Fibroblast of the conjunctiva (primary cell): ENCODE measurements at regions not wholly inside any gene's neighbourhood (a gene's known extent, or its start where the extent isn't known, plus 50 kb on each side); places are given as distances from the start of the nearest gene placed in this dataset.
"Not testable (repeated sequence)": the region's sequence is repeated elsewhere in the genome, so short reads cannot be mapped to it uniquely, and the experiment has no call there.

Experiments used
- DNase-seq: peaks from one replicate; pipeline ENCODE4 v3.0.0-alpha.2; 2010; ENCODE audit warnings: low read depth

DNA sequence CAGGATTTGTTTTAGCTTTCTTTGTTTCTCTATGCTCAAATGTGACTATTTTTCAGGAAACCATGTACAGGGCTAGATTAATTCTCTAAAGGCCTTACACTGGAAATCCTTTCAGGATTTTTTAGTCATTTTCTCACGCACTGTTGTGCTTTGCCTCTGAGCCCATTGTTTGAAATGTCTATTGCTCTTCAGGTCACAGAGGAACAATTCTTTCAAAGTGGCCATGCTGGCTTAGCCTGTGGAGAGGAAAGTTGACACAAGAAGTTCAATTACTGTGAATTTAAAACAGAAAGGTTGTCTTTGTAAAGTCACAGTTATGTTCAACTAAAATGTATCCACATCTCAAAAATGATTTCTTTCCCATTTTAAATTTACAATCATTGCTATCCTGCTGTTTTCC lies 1071.7 kb upstream of the POT1 start:
- DNase-seq: no peak

DNA sequence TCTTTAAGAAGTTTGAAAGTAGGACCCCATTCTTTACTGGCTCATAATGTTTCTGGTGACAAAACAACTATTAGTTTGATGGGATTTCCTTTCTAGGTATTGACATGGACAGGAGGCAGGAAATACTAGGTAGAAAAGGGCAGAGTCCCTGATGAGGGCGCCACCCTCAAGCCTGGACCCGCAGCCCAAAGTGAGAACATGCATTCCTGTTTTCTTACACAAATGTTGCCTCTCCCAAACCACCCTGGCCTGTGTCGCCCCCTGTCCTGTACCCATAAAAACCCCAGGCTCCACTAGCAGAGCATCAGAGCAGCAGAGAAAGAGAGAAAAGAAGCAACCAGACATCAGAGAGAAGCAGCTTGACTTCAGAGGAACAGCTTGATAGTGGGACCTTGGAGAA lies 1055.2 kb upstream of the POT1 start:
- DNase-seq: no peak

DNA sequence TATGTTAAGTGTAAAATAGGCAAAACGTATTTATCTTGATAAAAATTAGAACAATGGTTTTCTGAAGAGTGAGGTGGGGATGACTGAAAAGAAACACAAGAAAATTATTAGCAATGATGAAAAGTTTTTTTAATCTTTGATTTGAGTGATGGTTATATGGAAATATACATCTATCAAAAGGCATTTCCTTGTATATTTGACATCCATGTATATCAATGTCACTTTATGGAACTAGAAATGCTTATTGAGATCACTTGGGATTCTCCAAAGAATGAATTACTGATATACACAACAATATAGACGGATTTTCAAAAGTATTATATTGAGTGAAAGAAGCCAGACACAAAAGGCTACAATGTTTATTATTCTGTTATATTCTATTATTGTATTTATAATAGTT lies 1042.0 kb upstream of the POT1 start:
- no peak for DNase-seq

DNA sequence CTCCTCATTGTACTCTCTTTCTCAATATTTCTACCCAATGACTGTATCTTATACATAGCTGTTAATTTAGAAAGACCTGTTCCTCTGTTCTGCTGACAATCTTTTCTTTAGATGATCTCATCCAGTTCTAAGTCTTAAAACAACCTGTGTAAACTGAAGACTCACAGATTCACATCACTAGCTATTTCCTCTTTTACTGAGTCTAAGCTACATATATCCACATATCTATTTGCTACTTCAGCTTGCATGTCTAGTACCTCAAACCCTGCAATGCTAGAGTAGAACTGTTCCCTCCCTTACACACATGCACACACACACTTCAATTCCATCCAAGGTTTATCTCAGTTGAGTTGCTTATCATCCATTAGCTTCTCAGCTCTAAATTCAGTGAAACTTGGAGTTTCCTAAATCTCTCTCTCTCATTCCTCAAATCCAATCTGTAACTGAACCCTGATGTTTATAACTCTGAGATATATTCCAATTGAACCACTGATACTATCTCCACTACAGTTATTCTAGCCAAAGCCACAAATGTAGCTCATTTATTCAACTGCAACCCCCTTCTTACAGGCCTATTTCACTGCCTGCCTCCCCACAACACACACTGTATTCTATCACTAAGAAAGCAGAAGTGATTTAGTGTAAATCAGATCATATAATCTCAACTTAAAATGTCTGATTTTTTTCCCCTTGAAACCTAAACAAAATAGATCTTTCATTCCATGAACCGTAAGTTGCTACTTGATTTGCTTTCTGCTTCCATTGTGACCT lies 1036.8 kb upstream of the POT1 start:
- DNase-seq: no peak

GRCh38 chr7:125934955-125935354 lies 1005.3 kb upstream of the POT1 start:
- no peak for DNase-seq

GRCh38 chr7:125934539-125934938 lies 1004.9 kb upstream of the POT1 start:
- no peak for DNase-seq

- no peak for DNase-seq
These were observed 1001.2 kb upstream of the POT1 start for GRCh38 chr7:125930848-125931247.

GRCh38 chr7:125927556-125927955 lies 997.9 kb upstream of the POT1 start:
- DNase-seq: no peak

DNA sequence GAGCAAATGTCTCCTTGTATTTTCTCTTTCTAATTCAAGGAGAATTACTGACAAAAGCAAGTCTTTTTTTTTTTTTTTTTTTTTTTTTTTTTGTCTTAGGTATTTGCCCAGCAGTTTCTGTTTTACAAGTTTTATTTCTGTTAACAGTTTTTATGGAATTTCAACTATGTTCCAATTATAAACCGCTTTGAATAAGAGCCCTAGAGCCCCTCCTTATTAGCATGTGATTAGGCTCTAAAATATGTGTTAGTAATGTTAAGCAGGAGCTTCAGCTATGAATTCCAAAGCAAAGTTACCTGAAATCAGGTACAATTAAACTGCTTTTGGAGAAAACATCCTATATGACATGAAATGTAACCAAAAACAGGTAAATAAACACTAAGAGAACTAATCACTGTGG lies 997.0 kb upstream of the POT1 start:
- DNase-seq: no peak

GRCh38 chr7:125924037-125924436 lies 994.4 kb upstream of the POT1 start:
- no peak for DNase-seq

DNA sequence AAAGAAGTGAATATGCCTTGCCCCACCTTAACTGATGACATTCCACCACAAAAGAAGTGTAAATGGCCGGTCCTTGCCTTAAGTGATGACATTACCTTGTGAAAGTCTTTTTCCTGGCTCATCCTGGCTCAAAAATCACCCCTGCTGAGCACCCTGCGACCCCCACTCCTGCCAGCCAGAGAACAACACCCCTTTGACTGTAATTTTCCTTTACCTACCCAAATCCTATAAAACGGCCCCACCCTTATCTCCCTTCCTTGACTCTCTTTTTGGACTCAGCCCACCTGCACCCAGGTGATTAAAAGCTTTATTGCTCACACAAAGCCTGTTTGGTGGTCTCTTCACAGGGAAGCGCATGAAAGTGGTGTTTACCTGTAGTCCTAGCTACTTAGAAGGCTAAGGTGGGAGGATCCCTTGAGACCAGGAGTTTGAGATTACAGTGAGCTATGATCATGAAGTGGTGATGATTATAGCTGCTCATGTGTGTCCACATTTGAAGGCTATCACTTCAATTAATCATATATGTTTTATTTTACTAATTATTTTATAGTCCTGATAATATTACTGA lies 985.8 kb upstream of the POT1 start:
- DNase-seq: not testable (repeated sequence)

DNA sequence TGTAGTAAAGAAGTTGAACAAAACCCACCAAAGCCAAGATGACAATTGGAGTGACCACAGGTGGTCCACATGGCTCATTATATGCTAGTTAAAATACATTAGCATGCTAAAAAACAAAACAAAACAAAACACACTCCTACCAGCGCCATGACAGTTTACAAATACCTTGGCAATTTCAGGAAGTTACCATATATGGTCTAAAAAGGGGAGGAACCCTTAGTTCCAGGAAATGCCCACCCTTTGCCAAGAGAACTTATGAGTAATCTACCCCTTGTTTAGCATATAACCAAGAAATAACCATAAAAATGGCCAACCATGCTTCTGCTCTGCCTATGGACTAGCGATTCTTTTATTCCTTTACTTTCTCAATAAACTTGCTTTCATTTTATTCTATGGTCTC lies 979.1 kb upstream of the POT1 start:
- no peak for DNase-seq

- no peak for DNase-seq
These were observed 970.0 kb upstream of the POT1 start for GRCh38 chr7:125899577-125899976.

DNA sequence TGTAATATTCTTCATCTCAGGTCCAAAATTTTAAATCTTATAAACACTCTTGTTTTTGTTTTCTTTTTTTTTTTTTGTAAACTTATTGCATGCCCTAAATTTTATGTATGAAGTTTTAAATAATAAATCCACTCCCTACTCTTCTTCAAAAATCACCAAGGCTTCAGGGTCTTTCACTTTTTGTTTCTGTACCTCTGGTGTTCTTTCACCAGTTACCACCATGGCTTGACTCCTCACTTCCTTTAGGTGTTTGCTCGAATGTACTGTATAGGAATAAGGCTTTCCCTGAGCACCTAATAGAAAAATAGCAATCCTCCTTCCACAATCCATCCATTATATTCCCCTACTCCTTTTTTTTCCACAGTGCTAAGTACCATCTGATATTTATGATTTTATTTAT lies 962.8 kb upstream of the POT1 start:
- no peak for DNase-seq

DNA sequence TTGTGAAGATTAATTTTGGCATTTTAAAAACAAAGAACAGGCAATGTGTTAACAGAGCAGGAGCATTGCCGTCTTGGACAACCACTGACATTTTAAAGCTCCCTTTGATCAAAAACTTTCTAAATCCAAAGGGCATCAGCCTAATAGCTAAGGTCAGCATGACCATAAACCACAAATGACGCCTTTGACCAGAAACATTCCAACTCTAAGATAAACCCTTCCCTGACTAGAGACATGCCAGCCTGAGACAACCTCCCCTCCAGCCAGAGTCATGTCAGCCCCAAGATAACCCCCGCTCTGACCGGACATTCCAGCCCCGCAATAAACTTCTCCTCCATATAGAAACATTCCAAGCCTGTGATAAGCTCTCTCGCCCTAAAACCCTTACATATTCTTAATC lies 949.4 kb upstream of the POT1 start:
- no peak for DNase-seq

DNA sequence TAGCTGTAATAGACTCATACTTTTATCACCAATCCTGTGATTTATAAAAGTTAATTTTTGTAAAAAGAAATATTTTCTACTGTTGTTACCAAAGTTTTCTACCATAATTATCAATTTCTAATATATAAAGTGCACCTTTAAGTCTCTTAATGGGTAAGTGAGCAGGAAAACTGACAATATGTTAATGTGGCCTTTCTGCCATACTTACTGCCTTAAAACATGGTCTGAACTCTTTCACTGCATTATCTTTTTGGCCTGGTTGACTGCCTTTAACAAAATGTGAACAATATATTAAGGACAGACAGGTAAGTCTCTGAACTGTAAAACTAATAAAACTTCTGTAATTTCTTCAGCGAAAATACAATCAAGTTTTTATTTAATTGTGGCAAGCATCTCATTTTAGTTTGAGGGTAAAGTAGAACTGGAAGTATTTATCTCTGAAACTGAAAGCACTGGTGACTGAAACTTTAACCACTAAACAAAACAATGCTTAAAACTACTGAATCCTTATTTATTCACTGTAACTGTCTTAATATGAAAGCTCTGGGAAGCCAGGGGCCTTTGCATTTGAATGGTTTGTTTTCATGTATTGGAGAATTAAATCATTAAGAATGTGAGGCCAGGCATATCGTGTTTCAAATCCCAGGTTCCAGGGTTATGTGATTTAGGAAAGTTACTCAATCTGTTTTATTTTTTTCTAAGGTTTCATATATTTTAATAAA lies 948.8 kb upstream of the POT1 start:
- no peak for DNase-seq

DNA sequence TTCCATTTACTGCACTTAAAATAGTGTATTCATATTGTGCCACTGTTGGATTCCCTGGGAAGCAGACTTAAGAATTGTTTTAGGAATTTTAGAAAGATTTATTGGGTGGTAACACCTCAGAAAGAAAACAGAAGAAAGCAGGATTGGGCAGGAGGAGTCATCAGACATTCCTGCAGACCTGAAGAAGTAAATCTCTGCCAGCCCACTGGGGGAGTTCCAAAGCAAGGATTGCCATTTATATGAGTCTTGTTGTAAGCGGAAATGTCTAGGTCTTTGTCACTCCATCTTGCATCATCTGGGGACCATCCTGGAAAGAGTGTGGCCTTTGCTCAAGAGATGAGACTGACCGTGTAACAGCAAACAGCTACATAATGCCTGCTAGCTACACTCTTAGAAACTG lies 947.6 kb upstream of the POT1 start:
- DNase-seq: no peak

GRCh38 chr7:125876431-125876830 lies 946.8 kb upstream of the POT1 start:
- no peak for DNase-seq

GRCh38 chr7:125871431-125871830 lies 941.8 kb upstream of the POT1 start:
- DNase-seq: no peak

GRCh38 chr7:125857606-125858005 lies 928.0 kb upstream of the POT1 start:
- DNase-seq: no peak

DNA sequence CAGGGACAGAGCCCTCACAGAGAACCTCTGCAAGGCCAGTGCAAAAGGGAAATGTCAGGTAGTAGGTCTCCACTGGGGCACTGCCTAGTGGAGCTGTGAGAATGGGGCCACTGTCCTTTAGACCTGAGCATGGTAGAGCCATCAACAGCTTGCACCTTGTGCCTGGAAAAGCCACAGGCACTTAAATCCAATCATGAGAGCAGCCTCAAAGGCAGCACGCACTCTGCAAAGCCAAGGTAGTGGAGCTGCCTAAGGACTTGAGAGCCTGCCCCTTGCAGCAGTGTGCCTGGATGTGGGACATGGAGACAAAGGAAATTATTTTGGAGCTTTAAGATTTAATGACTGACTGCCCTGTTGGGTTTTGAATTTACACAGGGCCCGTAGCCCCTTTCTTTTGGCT lies 918.5 kb upstream of the POT1 start:
- DNase-seq: no peak

GRCh38 chr7:125847692-125848091 lies 918.1 kb upstream of the POT1 start:
- DNase-seq: no peak

- no peak for DNase-seq
These were observed 917.4 kb upstream of the POT1 start for GRCh38 chr7:125847055-125847454.

DNA sequence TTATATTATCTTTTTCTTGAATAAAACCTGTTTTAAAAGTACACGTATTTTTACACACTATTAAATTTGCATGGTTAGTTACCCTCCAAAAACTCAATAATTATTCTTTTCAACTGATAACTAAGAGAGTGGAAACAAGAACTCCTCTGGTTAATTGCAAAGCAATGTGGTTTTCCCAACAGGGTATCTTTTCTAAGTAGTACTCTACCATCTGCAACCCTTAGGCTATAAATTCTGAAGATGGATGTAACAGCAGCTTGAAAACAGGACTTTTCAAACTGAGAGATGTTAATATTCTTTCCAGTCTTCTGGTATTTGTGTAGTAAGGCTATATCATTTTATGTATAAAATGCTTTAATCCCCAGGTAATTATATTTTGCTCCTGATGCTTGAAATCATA lies 916.1 kb upstream of the POT1 start:
- no peak for DNase-seq
